Mesodermal cell (in vitro differentiated cells): ENCODE measurements at regions not wholly inside any gene's neighbourhood (a gene's known extent, or its start where the extent isn't known, plus 50 kb on each side); places are given as distances from the start of the nearest gene placed in this dataset.
"Not testable (repeated sequence)": the region's sequence is repeated elsewhere in the genome, so short reads cannot be mapped to it uniquely, and the experiment has no call there.

Experiments
- H3K27ac ChIP-seq: 2 replicates; pipeline ENCODE4 v1.7.0; 2013; ENCODE audit warnings: mild to moderate bottlenecking, low read depth, low read length, moderate library complexity; ENCODE audit not compliant: severe bottlenecking
- H3K36me3 ChIP-seq: 2 replicates; pipeline ENCODE4 v1.7.1; 2013; ENCODE audit warnings: mild to moderate bottlenecking, low read length, moderate library complexity; ENCODE audit not compliant: control insufficient read depth, insufficient read depth
- H3K4me1 ChIP-seq: one replicate; pipeline ENCODE4 v1.7.1; 2013; ENCODE audit warnings: mild to moderate bottlenecking, low read length; ENCODE audit not compliant: insufficient read depth, control insufficient read depth, poor library complexity, severe bottlenecking
- H3K4me3 ChIP-seq: 2 replicates; pipeline ENCODE4 v1.7.0; 2013; ENCODE audit warnings: low read length, control low read depth, mild to moderate bottlenecking; ENCODE audit not compliant: insufficient read depth, poor library complexity, severe bottlenecking; ENCODE audit errors: extremely low read depth
- H3K9me3 ChIP-seq: 2 replicates; pipeline ENCODE4 v1.7.1; 2013; ENCODE audit warnings: mild to moderate bottlenecking, low read length, moderate library complexity; ENCODE audit not compliant: control insufficient read depth
- WGBS, 2 experiments: methylation state at CpG; one replicate each; pipeline ENCODE4 v1.1.5; 2013; ENCODE audit warnings: missing lambda C conversion rate in 2 of 2; ENCODE audit not compliant: insufficient coverage in 2 of 2; 5-methylcytosine and 5-hydroxymethylcytosine counted together

DNA sequence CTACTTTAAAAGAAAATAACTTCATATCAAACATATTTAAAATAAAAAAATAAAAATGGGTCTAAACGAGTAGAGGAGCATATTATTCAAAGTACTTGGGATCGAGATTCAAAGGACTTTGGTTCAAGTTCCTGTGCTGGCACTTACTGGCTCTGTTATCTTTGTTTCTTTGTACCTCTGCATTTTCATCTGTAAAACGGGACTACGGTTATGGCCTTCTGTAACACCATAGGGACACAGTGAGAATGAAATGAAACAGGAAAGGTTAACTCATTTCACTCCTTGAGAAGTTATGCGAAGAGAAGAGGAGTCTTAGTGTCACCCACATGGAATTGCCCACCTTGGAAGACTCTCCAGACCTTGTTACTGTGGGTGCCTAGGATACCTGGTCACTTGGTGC, 379.1 kb upstream of the CCL2 start:
- Histone ChIP-seq H3K4me3 (no peak overlapping the region), H3K4me1 (peaks cover 18% of the 10 kb centered on the region), H3K9me3 (no peaks in the 10 kb centered on the region), H3K27ac (no peak overlapping the region), H3K36me3 (no peaks in the 10 kb centered on the region)
- 91 to 93% methylated on average over 5 of the region's 5 CpGs for WGBS, 2 experiments

DNA sequence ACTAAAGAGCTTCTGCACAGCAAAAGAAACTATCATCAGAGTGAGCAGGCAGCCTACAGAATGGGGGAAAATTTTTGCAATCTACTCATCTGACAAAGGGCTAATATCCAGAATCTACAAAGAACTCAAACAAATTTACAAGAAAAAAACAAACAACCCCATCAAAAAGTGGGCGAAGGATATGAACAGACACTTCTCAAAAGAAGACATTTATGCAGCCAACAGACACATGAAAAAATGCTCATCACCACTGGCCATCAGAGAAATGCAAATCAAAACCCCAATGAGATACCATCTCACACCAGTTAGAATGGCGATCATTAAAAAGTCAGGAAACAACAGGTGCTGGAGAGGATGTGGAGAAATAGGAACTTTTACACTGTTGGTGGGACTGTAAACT, 372.8 kb upstream of the CCL2 start:
- H3K27ac ChIP-seq, H3K9me3 ChIP-seq, H3K36me3 ChIP-seq, H3K4me3 ChIP-seq, H3K4me1 ChIP-seq: not testable (repeated sequence)
- no CpG with 5 or more reads among the region's 2 CpGs for WGBS, 2 experiments

DNA sequence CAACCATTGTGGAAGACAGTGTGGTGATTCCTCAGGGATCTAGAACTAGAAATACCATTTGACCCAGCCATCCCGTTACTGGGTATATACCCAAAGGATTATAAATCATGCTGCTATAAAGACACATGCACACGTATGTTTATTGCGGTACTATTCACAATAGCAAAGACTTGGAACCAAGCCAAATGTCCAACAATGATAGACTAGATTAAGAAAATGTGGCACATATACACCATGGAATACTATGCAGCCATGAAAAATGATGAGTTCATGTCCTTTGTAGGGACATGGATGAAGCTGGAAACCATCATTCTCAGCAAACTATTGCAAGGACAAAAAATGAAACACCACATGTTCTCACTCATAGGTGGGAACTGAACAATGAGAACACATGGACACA, 372.4 kb upstream of the CCL2 start:
- not testable (repeated sequence) for H3K27ac ChIP-seq, H3K4me3 ChIP-seq, H3K36me3 ChIP-seq, H3K4me1 ChIP-seq, H3K9me3 ChIP-seq
- no CpG with 5 or more reads among the region's 3 CpGs for WGBS, 2 experiments

DNA sequence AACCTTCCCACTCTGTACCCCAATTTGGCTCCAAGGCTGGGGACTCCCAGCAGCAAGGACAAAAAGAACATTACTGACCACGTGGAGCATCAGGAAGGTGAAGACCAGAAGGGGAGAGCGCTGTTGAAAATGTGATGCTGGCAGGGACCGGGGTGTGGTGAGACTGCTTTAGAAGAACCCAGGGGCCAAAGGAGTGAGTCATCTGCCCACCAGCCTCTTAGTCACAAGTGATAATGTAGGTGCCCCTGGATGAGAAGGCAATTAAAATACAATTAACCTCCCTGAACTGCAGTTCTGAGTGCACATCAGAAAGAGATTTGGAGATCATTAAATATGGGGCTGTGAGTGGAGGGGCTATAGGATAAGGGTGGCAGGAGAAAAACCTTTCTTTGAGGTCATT, 366.6 kb upstream of the CCL2 start:
- H3K36me3 ChIP-seq: no peaks in the 10 kb centered on the region
- WGBS, 2 experiments: 52 to 67% methylated on average over 3 of the region's 3 CpGs

DNA sequence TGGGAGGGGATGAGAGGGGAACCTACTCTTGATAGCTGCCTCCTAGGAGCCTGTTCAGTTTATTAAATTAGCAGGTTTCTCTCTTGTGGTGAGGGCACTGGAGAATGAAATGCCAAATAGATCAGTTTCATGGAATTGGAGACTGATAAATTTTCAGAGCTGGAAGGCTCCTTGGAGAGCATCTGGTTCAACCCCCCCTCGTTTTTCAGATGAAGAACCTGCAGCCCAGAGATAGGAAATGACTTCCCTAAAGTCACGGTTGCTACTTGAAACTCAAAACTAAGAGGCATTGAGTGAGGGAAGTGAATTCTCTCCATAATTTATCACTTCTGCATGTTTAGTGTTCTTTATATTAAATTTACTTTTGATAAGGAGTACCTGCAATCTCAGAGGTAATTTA, 366.0 kb upstream of the CCL2 start:
- 67% methylated on average over 1 of the region's 2 CpGs; no CpG with 5 or more reads in 1 of the 2 experiments for WGBS, 2 experiments
- peaks cover 4% of the 10 kb centered on the region for H3K4me1 ChIP-seq
- no peaks in the 10 kb centered on the region for H3K9me3 ChIP-seq
- H3K36me3 ChIP-seq: no peaks in the 10 kb centered on the region
- no peak overlapping the region for H3K27ac ChIP-seq
- no peak overlapping the region for H3K4me3 ChIP-seq

More for the DNA sequence above, 366.6 kb upstream of the CCL2 start:
- H3K27ac ChIP-seq: no peak overlapping the region
- peaks cover 4% of the 10 kb centered on the region for H3K4me1 ChIP-seq
- H3K9me3 ChIP-seq: no peaks in the 10 kb centered on the region
- H3K4me3 ChIP-seq: no peak overlapping the region

DNA sequence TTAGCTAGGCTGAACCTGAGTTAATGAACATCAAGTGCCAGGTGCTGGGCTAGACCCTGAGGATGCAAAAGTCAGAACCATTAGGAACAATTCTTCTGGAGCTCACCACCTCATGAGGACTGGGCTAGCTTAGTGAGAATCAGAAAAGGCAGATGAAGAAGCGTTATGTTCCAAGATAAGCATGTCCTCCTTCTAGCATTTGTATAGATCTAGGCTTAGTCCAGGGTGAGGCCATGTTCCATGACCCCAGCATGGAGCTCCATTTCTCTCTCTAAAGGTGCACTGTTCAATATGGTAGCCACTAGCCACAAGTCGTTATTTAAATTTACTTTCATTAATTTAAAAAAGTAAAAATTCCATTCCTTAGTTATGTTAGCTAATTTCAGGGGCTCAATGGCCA, 365.3 kb upstream of the CCL2 start:
- Histone ChIP-seq H3K36me3 (no peaks in the 10 kb centered on the region), H3K9me3 (no peaks in the 10 kb centered on the region), H3K4me1 (peaks cover 4% of the 10 kb centered on the region), H3K4me3 (no peak overlapping the region), H3K27ac (no peak overlapping the region)
- 92 to 100% methylated on average over 1 of the region's 2 CpGs for WGBS, 2 experiments

DNA sequence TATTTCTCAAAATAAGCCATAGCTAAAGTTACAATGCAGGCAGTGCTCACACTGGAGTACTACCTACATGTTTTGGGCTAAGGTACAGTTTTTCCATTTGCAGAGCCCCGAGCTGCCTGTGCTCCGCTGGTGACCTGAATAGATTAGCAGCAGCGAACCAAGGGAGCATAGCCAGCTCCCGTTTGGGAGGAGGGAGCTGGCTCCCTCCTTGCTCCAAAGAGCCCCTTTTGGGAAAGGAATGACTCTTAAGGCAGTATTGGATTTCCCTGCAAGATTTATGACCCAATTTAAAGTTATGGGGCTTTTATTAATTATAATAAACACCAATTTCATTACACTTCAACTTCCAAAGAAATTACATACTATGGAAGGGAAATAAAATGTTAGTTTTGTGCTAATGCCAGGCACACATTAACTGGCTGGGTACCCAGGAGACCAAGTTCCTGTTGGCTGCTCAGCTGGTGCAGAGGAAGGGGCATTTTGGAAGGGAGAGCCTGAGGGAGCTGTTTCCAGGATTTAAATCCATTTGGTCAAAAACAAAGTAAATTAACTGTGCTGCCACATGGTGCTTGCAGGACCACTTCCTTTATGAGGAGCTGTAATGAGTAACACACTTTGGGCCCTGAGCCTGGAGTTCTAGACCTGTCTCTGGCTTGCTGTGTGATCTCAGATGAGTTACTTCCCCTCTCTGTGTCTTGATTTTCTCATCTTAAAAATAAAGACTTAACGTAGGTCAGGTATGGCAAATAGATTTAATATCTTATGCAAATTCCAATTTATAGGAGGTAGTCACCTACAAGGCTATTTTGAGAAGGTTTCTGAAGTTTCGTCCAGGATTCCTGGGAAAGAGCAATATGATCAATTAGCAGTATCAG, 362.1 kb upstream of the CCL2 start:
- no peaks in the 10 kb centered on the region for H3K9me3 ChIP-seq
- H3K36me3 ChIP-seq: no peaks in the 10 kb centered on the region
- H3K27ac ChIP-seq: no peak overlapping the region
- H3K4me3 ChIP-seq: no peak overlapping the region
- peaks cover 4% of the 10 kb centered on the region for H3K4me1 ChIP-seq
- WGBS, 2 experiments: 75 to 89% methylated on average over 3 to 4 of the region's 6 CpGs

DNA sequence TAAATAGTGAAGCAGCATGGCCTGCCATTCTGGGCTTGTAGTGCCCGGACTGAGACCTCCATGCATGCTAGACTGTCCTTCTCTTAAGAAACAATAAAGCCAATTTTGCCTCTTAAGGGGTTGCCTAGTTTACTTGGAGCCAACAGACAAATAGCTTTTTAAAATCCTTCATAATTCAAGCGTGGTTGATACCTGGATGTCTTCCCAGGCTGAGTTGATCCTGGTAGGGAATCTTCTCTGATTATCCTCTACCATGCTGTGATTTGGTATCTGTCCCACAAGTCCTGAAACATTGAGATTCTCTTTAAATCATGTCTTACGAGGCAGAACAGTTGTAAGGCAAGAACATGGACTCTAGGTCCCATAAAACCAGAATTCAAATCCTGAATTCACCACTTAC, 359.6 kb upstream of the CCL2 start:
- Histone ChIP-seq H3K36me3 (no peaks in the 10 kb centered on the region), H3K9me3 (no peaks in the 10 kb centered on the region), H3K27ac (no peak overlapping the region), H3K4me3 (no peak overlapping the region), H3K4me1 (no peaks in the 10 kb centered on the region)
- WGBS, 2 experiments: 88 to 91% methylated on average over 2 to 3 of the region's 3 CpGs

DNA sequence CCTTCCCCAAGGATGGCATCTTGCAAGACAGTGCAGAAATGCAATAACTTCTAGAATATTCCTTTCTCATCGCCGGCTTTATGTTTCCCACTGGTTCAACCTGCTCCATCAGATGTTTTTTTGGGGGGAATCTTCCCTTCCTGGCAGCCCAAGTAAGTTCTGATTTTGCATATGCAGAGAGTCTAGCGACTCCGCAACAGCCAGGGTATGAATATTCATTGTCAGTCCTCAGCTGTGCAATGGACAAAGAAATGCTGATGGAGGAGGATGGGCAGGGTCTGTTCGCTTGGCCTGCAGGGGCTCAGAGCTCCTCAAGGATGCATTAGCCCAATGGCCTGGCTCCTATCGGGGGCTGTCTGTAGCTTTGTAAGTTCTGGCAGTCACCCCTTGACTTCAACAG, 358.8 kb upstream of the CCL2 start:
- Histone ChIP-seq H3K9me3 (no peaks in the 10 kb centered on the region), H3K4me1 (no peaks in the 10 kb centered on the region), H3K36me3 (no peaks in the 10 kb centered on the region), H3K27ac (no peak overlapping the region), H3K4me3 (no peak overlapping the region)
- 71 to 90% methylated on average over 4 to 5 of the region's 6 CpGs for WGBS, 2 experiments

DNA sequence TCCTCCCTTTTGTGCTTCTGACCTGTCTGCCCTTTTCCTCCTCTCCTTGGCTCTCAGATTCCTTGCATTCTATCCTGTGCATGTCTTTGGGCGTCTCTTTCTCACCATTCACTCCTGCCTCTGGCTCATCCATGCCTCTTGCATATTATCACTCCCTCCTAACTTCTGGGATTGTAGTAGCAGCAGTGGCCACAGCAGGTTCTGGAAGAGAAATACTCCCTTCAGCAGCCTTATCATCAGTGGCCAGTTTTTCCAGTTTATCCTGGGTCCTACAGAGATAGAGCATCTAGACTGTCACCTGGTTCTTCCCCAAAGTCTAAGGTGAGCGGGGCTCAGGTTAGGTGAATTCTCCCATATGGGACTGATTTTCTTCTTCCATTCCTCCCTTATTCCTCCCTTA, 354.0 kb upstream of the CCL2 start:
- Histone ChIP-seq H3K9me3 (no peaks in the 10 kb centered on the region), H3K36me3 (no peaks in the 10 kb centered on the region), H3K4me3 (no peak overlapping the region), H3K4me1 (no peaks in the 10 kb centered on the region), H3K27ac (no peak overlapping the region)
- WGBS, 2 experiments: 84 to 100% methylated on average over 2 of the region's 2 CpGs

DNA sequence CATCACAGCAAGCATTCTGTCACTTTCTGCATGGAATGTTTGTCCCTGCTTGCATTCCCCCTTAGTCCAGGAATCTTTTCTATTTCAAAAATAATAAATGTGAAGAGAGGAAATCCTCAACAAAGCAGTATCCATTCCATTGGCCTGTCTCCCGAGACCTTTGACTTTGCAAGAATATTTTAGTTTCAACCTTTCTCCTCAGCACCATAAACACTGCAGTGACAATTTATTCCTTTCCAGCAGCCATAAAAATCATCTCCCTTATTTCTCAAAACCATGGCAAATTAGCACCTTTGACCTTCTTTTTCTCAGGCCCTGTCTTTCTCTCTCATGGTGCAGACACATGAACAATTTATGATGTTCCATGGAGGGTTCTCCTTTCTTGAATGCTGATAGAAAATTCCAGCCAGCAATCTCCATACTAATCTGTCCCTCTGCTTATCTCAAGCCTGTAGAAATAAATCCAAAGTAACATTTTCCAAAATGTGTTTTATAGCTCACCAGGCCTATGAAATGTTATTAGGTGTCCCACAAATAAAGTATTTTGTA, 352.1 kb upstream of the CCL2 start:
- H3K27ac ChIP-seq: no peak overlapping the region
- no peaks in the 10 kb centered on the region for H3K9me3 ChIP-seq
- 67% methylated on average over 1 of the region's 1 CpG; no CpG with 5 or more reads in 1 of the 2 experiments for WGBS, 2 experiments
- H3K4me1 ChIP-seq: no peaks in the 10 kb centered on the region
- H3K4me3 ChIP-seq: no peak overlapping the region
- no peaks in the 10 kb centered on the region for H3K36me3 ChIP-seq
